ENCODE measurements at regions not wholly inside any gene's neighbourhood (a gene's known extent, or its start where the extent isn't known, plus 50 kb on each side); places are given as distances from the start of the nearest gene placed in this dataset.

- Histone ChIP-seq H3K4me2 (ENCODE audit: low read length) (no peak overlapping the region), H3K27ac (ENCODE audit: low read depth, low read length) (no peak overlapping the region), H3K9ac (ENCODE audit: low read length) (no peak overlapping the region), H3K36me3 (ENCODE audit: insufficient read depth, low read length) (no peaks in the 10 kb centered on the region), H3K27me3 (ENCODE audit: insufficient read depth, low read length) (no peaks in the 10 kb centered on the region), H3K9me3 (ENCODE audit: insufficient read depth, low read depth, low read length) (no peaks in the 10 kb centered on the region), H3K4me1 (ENCODE audit: insufficient read depth, low read length) (peaks cover 5% of the 10 kb centered on the region), H4K20me1 (ENCODE audit: insufficient read depth, low read length) (peaks cover 4% of the 10 kb centered on the region), H3K79me2 (ENCODE audit: insufficient read depth, low read length) (no peaks in the 10 kb centered on the region), H3K4me3 (ENCODE audit: insufficient read depth, low read depth, low read length) (no peak overlapping the region), H2AFZ (ENCODE audit: low read depth, low read length) (no peak overlapping the region)
- no peak for FAIRE-seq
- peaks cover 15% of the 10 kb centered on the region for H3K4me1 Mint-ChIP-seq (ENCODE audit: low read depth, unreplicated experiment)
- no peak overlapping the region for H3K27ac Mint-ChIP-seq (ENCODE audit: unreplicated experiment)
- no peak for DNase-seq (ENCODE audit: low read depth)
- peaks cover 15% of the 10 kb centered on the region for H3K36me3 Mint-ChIP-seq (ENCODE audit: low read depth, unreplicated experiment)
- H3K4me3 Mint-ChIP-seq (ENCODE audit: unreplicated experiment) = no peak overlapping the region
- H3K9me3 Mint-ChIP-seq (ENCODE audit: unreplicated experiment) = peaks cover 5% of the 10 kb centered on the region
- peaks cover 3% of the 10 kb centered on the region for H3K27me3 Mint-ChIP-seq (ENCODE audit: low read depth, unreplicated experiment)
- TF ChIP-seq CTCF (IDR thresholded peaks at IDR 0.05; ENCODE audit: insufficient read depth, low read depth, low read length) (no peak), EZH2 (IDR thresholded peaks at IDR 0.05; ENCODE audit: insufficient read depth, low read length) (no peak)
Observed at GRCh38 chr15:62561059-62561519, 396.0 kb upstream of the C2CD4B start.

GRCh38 chr15:62561571-62561970 is 396.5 kb upstream of the C2CD4B start:
- no peaks in the 10 kb centered on the region for H3K36me3 ChIP-seq (ENCODE audit: insufficient read depth, low read length)
- H3K4me3 Mint-ChIP-seq (ENCODE audit: unreplicated experiment) = no peak overlapping the region
- peaks cover 19% of the 10 kb centered on the region for H3K4me1 Mint-ChIP-seq (ENCODE audit: low read depth, unreplicated experiment)
- no peaks in the 10 kb centered on the region for H3K79me2 ChIP-seq (ENCODE audit: insufficient read depth, low read length)
- peaks cover 5% of the 10 kb centered on the region for H3K9me3 Mint-ChIP-seq (ENCODE audit: unreplicated experiment)
- H3K9me3 ChIP-seq (ENCODE audit: insufficient read depth, low read depth, low read length) = no peaks in the 10 kb centered on the region
- no peak overlapping the region for H3K9ac ChIP-seq (ENCODE audit: low read length)
- H3K4me1 ChIP-seq (ENCODE audit: insufficient read depth, low read length) = peaks cover 5% of the 10 kb centered on the region
- TF ChIP-seq CTCF (IDR thresholded peaks at IDR 0.05; ENCODE audit: insufficient read depth, low read depth, low read length) (no peak), EZH2 (IDR thresholded peaks at IDR 0.05; ENCODE audit: insufficient read depth, low read length) (no peak)
- H3K36me3 Mint-ChIP-seq (ENCODE audit: low read depth, unreplicated experiment) = peaks cover 15% of the 10 kb centered on the region
- H3K27ac Mint-ChIP-seq (ENCODE audit: unreplicated experiment) = no peak overlapping the region
- H3K4me2 ChIP-seq (ENCODE audit: low read length) = no peak overlapping the region
- H3K4me3 ChIP-seq (ENCODE audit: insufficient read depth, low read depth, low read length) = no peak overlapping the region
- no peak overlapping the region for H3K27ac ChIP-seq (ENCODE audit: low read depth, low read length)
- no peak for DNase-seq (ENCODE audit: low read depth)
- H2AFZ ChIP-seq (ENCODE audit: low read depth, low read length) = no peak overlapping the region
- peaks cover 4% of the 10 kb centered on the region for H4K20me1 ChIP-seq (ENCODE audit: insufficient read depth, low read length)
- peaks cover 3% of the 10 kb centered on the region for H3K27me3 Mint-ChIP-seq (ENCODE audit: low read depth, unreplicated experiment)
- no peaks in the 10 kb centered on the region for H3K27me3 ChIP-seq (ENCODE audit: insufficient read depth, low read length)
- no peak for FAIRE-seq

- TF ChIP-seq EZH2 (IDR thresholded peaks at IDR 0.05; ENCODE audit: insufficient read depth, low read length) (no peak), CTCF (IDR thresholded peaks at IDR 0.05; ENCODE audit: insufficient read depth, low read depth, low read length) (no peak)
- Mint-ChIP-seq H3K4me3 (ENCODE audit: unreplicated experiment) (no peak overlapping the region), H3K36me3 (ENCODE audit: low read depth, unreplicated experiment) (peaks cover 12% of the 10 kb centered on the region), H3K9me3 (ENCODE audit: unreplicated experiment) (peaks cover 5% of the 10 kb centered on the region), H3K4me1 (ENCODE audit: low read depth, unreplicated experiment) (peaks cover 25% of the 10 kb centered on the region), H3K27ac (ENCODE audit: unreplicated experiment) (peak overlapping the region; percentile 31), H3K27me3 (ENCODE audit: low read depth, unreplicated experiment) (peaks cover 3% of the 10 kb centered on the region)
- Histone ChIP-seq H3K9ac (ENCODE audit: low read length) (no peak overlapping the region), H3K27ac (ENCODE audit: low read depth, low read length) (no peak overlapping the region), H3K36me3 (ENCODE audit: insufficient read depth, low read length) (no peaks in the 10 kb centered on the region), H3K9me3 (ENCODE audit: insufficient read depth, low read depth, low read length) (no peaks in the 10 kb centered on the region), H3K27me3 (ENCODE audit: insufficient read depth, low read length) (no peaks in the 10 kb centered on the region), H3K4me3 (ENCODE audit: insufficient read depth, low read depth, low read length) (no peak overlapping the region), H3K79me2 (ENCODE audit: insufficient read depth, low read length) (no peaks in the 10 kb centered on the region), H2AFZ (ENCODE audit: low read depth, low read length) (no peak overlapping the region), H3K4me1 (ENCODE audit: insufficient read depth, low read length) (peaks cover 6% of the 10 kb centered on the region), H3K4me2 (ENCODE audit: low read length) (no peak overlapping the region), H4K20me1 (ENCODE audit: insufficient read depth, low read length) (peaks cover 16% of the 10 kb centered on the region)
- DNase-seq (ENCODE audit: low read depth) (no peak), FAIRE-seq (no peak)
Observed at GRCh38 chr15:62564886-62565633, 400.0 kb upstream of the C2CD4B start.
